H1 (cell line): ENCODE measurements at regions not wholly inside any gene's neighbourhood (a gene's known extent, or its start where the extent isn't known, plus 50 kb on each side); places are given as distances from the start of the nearest gene placed in this dataset.

ENCODE experiments used
- BCL11A ChIP-seq, 2 experiments: IDR thresholded peaks; one replicate each; pipeline ENCODE4 v1.6.1; 2011; ENCODE audit warnings: low read depth in 2 of 2, low read length in 2 of 2, mild to moderate bottlenecking in 2 of 2
- CHD1 ChIP-seq: IDR thresholded peaks from 2 replicates; pipeline ENCODE4 v1.6.1; 2012; ENCODE audit warnings: low read depth, low read length, improper control_type of control experiment
- CTBP2 ChIP-seq: IDR thresholded peaks from 2 replicates; pipeline ENCODE4 v1.7.0; 2011; ENCODE audit warnings: borderline replicate concordance, mild to moderate bottlenecking, moderate library complexity, mixed read lengths, low read length; ENCODE audit not compliant: insufficient read depth, insufficient read length
- HDAC6 ChIP-seq: IDR thresholded peaks from one replicate; pipeline ENCODE4 v1.7.1; 2012; ENCODE audit warnings: low read depth, mild to moderate bottlenecking, inconsistent platforms, low read length, moderate library complexity
- KDM1A ChIP-seq: fragments of 200-600, 300-600 bp; sonication (generic); IDR thresholded peaks from 2 replicates; pipeline ENCODE4 v1.7.1; 2016; ENCODE audit warnings: mild to moderate bottlenecking, low read length, borderline replicate concordance
- POU5F1 ChIP-seq: IDR thresholded peaks from 2 replicates; pipeline ENCODE4 v1.6.1; 2011; ENCODE audit warnings: low read depth, mild to moderate bottlenecking, low read length, moderate library complexity
- RAD21 ChIP-seq, 2 experiments: IDR thresholded peaks in 1 of 2; conservative IDR thresholded peaks in 1 of 2; 2 replicates each; pipeline ENCODE4 v1.6.1; 2011; ENCODE audit warnings: low read depth in 2 of 2, low read length in 2 of 2, improper control_type of control experiment in 1 of 2, inconsistent platforms in 1 of 2, mild to moderate bottlenecking in 1 of 2, moderate library complexity in 1 of 2
- RFX5 ChIP-seq: IDR thresholded peaks from 2 replicates; pipeline ENCODE4 v1.6.1; 2011; ENCODE audit warnings: low read depth, low read length, improper control_type of control experiment, borderline replicate concordance
- SRF ChIP-seq: IDR thresholded peaks from 2 replicates; pipeline ENCODE4 v1.6.1; 2011; ENCODE audit warnings: mild to moderate bottlenecking, low read depth, low read length, moderate library complexity
- TCF12 ChIP-seq: IDR thresholded peaks from 2 replicates; pipeline ENCODE4 v1.6.1; 2011; ENCODE audit warnings: low read depth, mild to moderate bottlenecking, low read length
- ZNF274 ChIP-seq: IDR thresholded peaks from 2 replicates; pipeline ENCODE4 v1.7.0; 2012; ENCODE audit warnings: low read length, borderline replicate concordance; ENCODE audit errors: extremely low read depth
- TF ChIP-seq, protein P1 (sequence below): fragments of 300-600 bp; sonication (generic); IDR thresholded peaks from 2 replicates; pipeline ENCODE4 v1.7.1; 2012; ENCODE audit warnings: low read length, moderate library complexity, mild to moderate bottlenecking, inconsistent platforms; ENCODE audit not compliant: insufficient replicate concordance

DNA sequence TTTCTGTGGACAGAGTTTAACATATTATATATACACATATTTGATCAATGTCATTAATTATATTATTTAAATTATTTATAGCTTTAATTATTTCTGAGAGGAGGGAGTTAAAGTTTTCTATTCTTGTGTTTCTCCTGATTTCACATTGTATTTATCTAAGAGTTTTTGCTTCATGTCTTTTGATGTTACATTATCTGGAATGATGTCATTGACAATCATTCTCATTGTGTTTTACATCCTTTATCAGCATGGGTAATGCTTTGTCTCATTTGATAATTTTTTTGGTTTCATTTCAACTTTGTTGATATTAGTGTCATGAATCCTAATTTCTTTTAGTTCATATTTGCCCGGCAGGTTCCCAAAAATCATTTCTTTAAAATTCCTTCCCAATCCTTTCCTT, 56.7 kb upstream of the TOX2 start (continued):
- TF ChIP-seq, protein P1, sequence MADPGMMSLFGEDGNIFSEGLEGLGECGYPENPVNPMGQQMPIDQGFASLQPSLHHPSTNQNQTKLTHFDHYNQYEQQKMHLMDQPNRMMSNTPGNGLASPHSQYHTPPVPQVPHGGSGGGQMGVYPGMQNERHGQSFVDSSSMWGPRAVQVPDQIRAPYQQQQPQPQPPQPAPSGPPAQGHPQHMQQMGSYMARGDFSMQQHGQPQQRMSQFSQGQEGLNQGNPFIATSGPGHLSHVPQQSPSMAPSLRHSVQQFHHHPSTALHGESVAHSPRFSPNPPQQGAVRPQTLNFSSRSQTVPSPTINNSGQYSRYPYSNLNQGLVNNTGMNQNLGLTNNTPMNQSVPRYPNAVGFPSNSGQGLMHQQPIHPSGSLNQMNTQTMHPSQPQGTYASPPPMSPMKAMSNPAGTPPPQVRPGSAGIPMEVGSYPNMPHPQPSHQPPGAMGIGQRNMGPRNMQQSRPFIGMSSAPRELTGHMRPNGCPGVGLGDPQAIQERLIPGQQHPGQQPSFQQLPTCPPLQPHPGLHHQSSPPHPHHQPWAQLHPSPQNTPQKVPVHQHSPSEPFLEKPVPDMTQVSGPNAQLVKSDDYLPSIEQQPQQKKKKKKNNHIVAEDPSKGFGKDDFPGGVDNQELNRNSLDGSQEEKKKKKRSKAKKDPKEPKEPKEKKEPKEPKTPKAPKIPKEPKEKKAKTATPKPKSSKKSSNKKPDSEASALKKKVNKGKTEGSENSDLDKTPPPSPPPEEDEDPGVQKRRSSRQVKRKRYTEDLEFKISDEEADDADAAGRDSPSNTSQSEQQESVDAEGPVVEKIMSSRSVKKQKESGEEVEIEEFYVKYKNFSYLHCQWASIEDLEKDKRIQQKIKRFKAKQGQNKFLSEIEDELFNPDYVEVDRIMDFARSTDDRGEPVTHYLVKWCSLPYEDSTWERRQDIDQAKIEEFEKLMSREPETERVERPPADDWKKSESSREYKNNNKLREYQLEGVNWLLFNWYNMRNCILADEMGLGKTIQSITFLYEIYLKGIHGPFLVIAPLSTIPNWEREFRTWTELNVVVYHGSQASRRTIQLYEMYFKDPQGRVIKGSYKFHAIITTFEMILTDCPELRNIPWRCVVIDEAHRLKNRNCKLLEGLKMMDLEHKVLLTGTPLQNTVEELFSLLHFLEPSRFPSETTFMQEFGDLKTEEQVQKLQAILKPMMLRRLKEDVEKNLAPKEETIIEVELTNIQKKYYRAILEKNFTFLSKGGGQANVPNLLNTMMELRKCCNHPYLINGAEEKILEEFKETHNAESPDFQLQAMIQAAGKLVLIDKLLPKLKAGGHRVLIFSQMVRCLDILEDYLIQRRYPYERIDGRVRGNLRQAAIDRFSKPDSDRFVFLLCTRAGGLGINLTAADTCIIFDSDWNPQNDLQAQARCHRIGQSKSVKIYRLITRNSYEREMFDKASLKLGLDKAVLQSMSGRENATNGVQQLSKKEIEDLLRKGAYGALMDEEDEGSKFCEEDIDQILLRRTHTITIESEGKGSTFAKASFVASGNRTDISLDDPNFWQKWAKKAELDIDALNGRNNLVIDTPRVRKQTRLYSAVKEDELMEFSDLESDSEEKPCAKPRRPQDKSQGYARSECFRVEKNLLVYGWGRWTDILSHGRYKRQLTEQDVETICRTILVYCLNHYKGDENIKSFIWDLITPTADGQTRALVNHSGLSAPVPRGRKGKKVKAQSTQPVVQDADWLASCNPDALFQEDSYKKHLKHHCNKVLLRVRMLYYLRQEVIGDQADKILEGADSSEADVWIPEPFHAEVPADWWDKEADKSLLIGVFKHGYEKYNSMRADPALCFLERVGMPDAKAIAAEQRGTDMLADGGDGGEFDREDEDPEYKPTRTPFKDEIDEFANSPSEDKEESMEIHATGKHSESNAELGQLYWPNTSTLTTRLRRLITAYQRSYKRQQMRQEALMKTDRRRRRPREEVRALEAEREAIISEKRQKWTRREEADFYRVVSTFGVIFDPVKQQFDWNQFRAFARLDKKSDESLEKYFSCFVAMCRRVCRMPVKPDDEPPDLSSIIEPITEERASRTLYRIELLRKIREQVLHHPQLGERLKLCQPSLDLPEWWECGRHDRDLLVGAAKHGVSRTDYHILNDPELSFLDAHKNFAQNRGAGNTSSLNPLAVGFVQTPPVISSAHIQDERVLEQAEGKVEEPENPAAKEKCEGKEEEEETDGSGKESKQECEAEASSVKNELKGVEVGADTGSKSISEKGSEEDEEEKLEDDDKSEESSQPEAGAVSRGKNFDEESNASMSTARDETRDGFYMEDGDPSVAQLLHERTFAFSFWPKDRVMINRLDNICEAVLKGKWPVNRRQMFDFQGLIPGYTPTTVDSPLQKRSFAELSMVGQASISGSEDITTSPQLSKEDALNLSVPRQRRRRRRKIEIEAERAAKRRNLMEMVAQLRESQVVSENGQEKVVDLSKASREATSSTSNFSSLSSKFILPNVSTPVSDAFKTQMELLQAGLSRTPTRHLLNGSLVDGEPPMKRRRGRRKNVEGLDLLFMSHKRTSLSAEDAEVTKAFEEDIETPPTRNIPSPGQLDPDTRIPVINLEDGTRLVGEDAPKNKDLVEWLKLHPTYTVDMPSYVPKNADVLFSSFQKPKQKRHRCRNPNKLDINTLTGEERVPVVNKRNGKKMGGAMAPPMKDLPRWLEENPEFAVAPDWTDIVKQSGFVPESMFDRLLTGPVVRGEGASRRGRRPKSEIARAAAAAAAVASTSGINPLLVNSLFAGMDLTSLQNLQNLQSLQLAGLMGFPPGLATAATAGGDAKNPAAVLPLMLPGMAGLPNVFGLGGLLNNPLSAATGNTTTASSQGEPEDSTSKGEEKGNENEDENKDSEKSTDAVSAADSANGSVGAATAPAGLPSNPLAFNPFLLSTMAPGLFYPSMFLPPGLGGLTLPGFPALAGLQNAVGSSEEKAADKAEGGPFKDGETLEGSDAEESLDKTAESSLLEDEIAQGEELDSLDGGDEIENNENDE = no peak
- TF ChIP-seq RFX5 = no peak
- no peak for TF ChIP-seq HDAC6
- TF ChIP-seq BCL11A (IDR thresholded peaks at IDR 0.05; ENCODE audit: low read depth in 2 of 2, low read length in 2 of 2) = no peak
- no peak for TF ChIP-seq RAD21 (IDR thresholded peaks at IDR 0.05 in 1 of 2, conservative IDR thresholded peaks at IDR 0.05 in 1 of 2; ENCODE audit: low read depth in 2 of 2, low read length in 2 of 2)
- TF ChIP-seq TCF12 = no peak
- no peak for TF ChIP-seq CTBP2
- no peak for TF ChIP-seq KDM1A
- TF ChIP-seq ZNF274 = no peak
- no peak for TF ChIP-seq CHD1
- no peak for TF ChIP-seq POU5F1
- TF ChIP-seq SRF = no peak
